ENCODE measurements at regions not wholly inside any gene's neighbourhood (a gene's known extent, or its start where the extent isn't known, plus 50 kb on each side); places are given as distances from the start of the nearest gene placed in this dataset.

DNA sequence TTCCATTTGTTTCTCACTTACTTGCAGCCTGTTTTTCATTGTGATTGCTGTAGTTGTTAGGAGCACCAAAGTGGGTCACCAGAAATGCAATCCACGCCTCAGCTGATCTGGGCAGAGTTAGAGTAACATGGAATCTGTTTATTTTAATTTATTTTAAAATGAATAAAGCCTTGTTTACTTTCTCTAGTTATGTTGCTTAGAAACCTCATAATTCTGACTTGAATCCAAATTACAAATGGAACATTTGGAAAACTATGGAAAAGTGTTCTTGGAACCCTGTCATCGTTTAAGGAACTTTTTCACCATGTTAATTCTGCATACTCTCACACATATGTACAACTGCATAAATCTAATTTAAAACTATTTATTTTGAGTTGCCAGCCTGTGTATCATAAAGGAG is 92.2 kb upstream of the DAAM1 start (continued):
- TF ChIP-seq, protein P1, sequence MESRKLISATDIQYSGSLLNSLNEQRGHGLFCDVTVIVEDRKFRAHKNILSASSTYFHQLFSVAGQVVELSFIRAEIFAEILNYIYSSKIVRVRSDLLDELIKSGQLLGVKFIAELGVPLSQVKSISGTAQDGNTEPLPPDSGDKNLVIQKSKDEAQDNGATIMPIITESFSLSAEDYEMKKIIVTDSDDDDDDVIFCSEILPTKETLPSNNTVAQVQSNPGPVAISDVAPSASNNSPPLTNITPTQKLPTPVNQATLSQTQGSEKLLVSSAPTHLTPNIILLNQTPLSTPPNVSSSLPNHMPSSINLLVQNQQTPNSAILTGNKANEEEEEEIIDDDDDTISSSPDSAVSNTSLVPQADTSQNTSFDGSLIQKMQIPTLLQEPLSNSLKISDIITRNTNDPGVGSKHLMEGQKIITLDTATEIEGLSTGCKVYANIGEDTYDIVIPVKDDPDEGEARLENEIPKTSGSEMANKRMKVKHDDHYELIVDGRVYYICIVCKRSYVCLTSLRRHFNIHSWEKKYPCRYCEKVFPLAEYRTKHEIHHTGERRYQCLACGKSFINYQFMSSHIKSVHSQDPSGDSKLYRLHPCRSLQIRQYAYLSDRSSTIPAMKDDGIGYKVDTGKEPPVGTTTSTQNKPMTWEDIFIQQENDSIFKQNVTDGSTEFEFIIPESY (IDR thresholded peaks at IDR 0.05; ENCODE audit: borderline replicate concordance, low read depth): no peak

DNA sequence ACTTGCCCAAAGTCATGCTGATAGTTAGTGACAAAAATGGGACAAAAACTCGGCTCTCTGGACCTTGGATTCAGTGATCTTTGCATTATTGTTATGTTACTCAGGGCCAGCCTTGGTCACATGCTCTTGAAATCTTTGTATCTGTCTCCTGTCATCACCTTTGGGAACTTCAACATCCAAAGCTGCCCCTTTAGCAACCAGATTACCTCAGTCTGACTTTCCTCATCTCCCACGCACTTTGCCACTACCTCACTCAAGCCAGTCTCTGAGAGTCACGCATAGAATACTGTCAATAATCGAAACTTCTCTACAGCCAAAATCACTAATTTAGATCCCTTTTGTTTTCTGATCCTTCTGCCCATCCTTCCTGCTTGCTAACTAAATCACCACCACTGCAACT is 90.8 kb upstream of the DAAM1 start:
- 85% methylated on average over 4 of the region's 4 CpGs for WGBS (ENCODE audit: low lambda C conversion rate)
- peaks cover 9 to 20% of the 10 kb centered on the region in 2 experiments; a peak in 3 of 4 replicates for H3K4me1 ChIP-seq (ENCODE audit: control insufficient read depth in 1 of 2, insufficient read depth in 2 of 2, low read depth in 1 of 2, low read length in 1 of 2)
- H3K27ac ChIP-seq (ENCODE audit: low read depth in 2 of 2, low read length in 1 of 2): peak overlapping the region in 1 of 2 experiments; percentile 77; a peak in 2 of 4 replicates
- POLR2A ChIA-PET: no interaction called here
- no peaks in the 10 kb centered on the region for H3K36me3 ChIP-seq (replicated peaks in 1 of 2; ENCODE audit: control insufficient read depth in 1 of 2, insufficient read depth in 2 of 2, low read length in 1 of 2)
- peak overlapping the region; percentile 59; the same call in 1 of the 2 replicates for H2AFZ ChIP-seq (ENCODE audit: low read depth)
- DNase-seq: no peak
- no peaks in the 10 kb centered on the region for H3K27me3 ChIP-seq (ENCODE audit: insufficient read depth)
- CTCF ChIA-PET: interaction anchor here (0.9 to 1.3 kb wide), 2 partner anchors 26 to 346 kb away, joined by 3 to 4 read pairs; no protein-coding TSS in a partner anchor
- no peaks in the 10 kb centered on the region for H3K79me2 ChIP-seq (ENCODE audit: insufficient read depth)
- H4K20me1 ChIP-seq (ENCODE audit: insufficient read depth): no peaks in the 10 kb centered on the region
- peak overlapping the region; percentile 50; the same call in 1 of the 2 replicates for H3K9ac ChIP-seq
- peaks cover 12% of the 10 kb centered on the region for H3F3A ChIP-seq (replicated peaks; ENCODE audit: insufficient read depth)
- no peak overlapping the region for H3K4me3 ChIP-seq (ENCODE audit: low read depth in 2 of 2, low read length in 1 of 2)
- no peak overlapping the region; the same call in 1 of the 2 replicates for H3K4me2 ChIP-seq
- no peak for TF ChIP-seq FOXJ3 (CRISPR knock-in tag; IDR thresholded peaks at IDR 0.05)
- no peak for TF ChIP-seq NRF1 (IDR thresholded peaks at IDR 0.05; ENCODE audit: low read depth, low read length)
- TF ChIP-seq, protein P2, sequence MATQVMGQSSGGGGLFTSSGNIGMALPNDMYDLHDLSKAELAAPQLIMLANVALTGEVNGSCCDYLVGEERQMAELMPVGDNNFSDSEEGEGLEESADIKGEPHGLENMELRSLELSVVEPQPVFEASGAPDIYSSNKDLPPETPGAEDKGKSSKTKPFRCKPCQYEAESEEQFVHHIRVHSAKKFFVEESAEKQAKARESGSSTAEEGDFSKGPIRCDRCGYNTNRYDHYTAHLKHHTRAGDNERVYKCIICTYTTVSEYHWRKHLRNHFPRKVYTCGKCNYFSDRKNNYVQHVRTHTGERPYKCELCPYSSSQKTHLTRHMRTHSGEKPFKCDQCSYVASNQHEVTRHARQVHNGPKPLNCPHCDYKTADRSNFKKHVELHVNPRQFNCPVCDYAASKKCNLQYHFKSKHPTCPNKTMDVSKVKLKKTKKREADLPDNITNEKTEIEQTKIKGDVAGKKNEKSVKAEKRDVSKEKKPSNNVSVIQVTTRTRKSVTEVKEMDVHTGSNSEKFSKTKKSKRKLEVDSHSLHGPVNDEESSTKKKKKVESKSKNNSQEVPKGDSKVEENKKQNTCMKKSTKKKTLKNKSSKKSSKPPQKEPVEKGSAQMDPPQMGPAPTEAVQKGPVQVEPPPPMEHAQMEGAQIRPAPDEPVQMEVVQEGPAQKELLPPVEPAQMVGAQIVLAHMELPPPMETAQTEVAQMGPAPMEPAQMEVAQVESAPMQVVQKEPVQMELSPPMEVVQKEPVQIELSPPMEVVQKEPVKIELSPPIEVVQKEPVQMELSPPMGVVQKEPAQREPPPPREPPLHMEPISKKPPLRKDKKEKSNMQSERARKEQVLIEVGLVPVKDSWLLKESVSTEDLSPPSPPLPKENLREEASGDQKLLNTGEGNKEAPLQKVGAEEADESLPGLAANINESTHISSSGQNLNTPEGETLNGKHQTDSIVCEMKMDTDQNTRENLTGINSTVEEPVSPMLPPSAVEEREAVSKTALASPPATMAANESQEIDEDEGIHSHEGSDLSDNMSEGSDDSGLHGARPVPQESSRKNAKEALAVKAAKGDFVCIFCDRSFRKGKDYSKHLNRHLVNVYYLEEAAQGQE (IDR thresholded peaks at IDR 0.05; ENCODE audit: low read depth, low read length): no peak
- no peak for TF ChIP-seq GABPA (IDR thresholded peaks at IDR 0.05; ENCODE audit: low read depth)
- no peak for TF ChIP-seq MEF2A (IDR thresholded peaks at IDR 0.05; ENCODE audit: borderline replicate concordance, low read depth)
- TF ChIP-seq, protein P3, sequence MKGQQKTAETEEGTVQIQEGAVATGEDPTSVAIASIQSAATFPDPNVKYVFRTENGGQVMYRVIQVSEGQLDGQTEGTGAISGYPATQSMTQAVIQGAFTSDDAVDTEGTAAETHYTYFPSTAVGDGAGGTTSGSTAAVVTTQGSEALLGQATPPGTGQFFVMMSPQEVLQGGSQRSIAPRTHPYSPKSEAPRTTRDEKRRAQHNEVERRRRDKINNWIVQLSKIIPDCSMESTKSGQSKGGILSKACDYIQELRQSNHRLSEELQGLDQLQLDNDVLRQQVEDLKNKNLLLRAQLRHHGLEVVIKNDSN (IDR thresholded peaks at IDR 0.05; ENCODE audit: borderline replicate concordance, low read depth): no peak
- no peak for TF ChIP-seq RFX5 (IDR thresholded peaks at IDR 0.05; ENCODE audit: low read length)
- no peaks in the 10 kb centered on the region for H3K9me2 ChIP-seq
- no peaks in the 10 kb centered on the region for H3K9me3 ChIP-seq
